Esophagus muscularis mucosa (tissue), 4 donors: ENCODE measurements at regions not wholly inside any gene's neighbourhood (a gene's known extent, or its start where the extent isn't known, plus 50 kb on each side); places are given as distances from the start of the nearest gene placed in this dataset.

Source experiments
- DNase-seq: peaks from one replicate; pipeline ENCODE4 v3.0.0-alpha.2; 2017; ENCODE audit errors: extremely low spot score
- H3K27ac ChIP-seq, 4 donors: fragments of 200-600 bp; sonication (generic); replicated peaks in 1 of 4; 1 replicate in 3 of 4; 2 replicates in 1 of 4; pipeline ENCODE4 v1.5.1; 2016 to 2019; ENCODE audit warnings: mild to moderate bottlenecking in 1 of 4
- H3K27me3 ChIP-seq, 4 donors: fragments of 200-600 bp; sonication (generic); one replicate each; pipeline versions ENCODE4 v1.5.1 to v1.6.0; 2016 to 2019
- H3K36me3 ChIP-seq, 4 donors: fragments of 200-600 bp; sonication (generic); one replicate each; pipeline ENCODE4 v1.5.1; 2016 to 2019
- H3K4me1 ChIP-seq, 4 donors: fragments of 200-600 bp; sonication (generic); one replicate each; pipeline ENCODE4 v1.5.1; 2016 to 2019
- H3K4me3 ChIP-seq, 4 donors: fragments of 200-600 bp; sonication (generic); 1 replicate in 2 of 4; 2 replicates in 2 of 4; pipeline ENCODE4 v1.5.1; 2016 to 2019; ENCODE audit warnings: mild to moderate bottlenecking in 4 of 4, moderate library complexity in 1 of 4
- H3K9me3 ChIP-seq, 4 donors: fragments of 200-600 bp; sonication (generic); 1 replicate in 3 of 4; 2 replicates in 1 of 4; pipeline ENCODE4 v1.5.1; 2016 to 2019
- CTCF ChIP-seq, 3 experiments: fragments of 200-600 bp in 2 of 3; fragments of 450-650 bp in 1 of 3; sonication (generic) in 2 of 3; IDR thresholded peaks; one replicate each; pipeline ENCODE4 v1.5.1; 2017 to 2019; ENCODE audit warnings: antibody characterized with exemption in 3 of 3, mild to moderate bottlenecking in 2 of 3, moderate library complexity in 1 of 3
- EP300 ChIP-seq: sonication (generic); formaldehyde crosslinking; IDR thresholded peaks from one replicate; pipeline ENCODE4 v1.6.1; 2017; ENCODE audit warnings: antibody characterized with exemption
- POLR2A ChIP-seq: fragments of 450-650 bp; IDR thresholded peaks from one replicate; pipeline ENCODE4 v1.6.1; 2017; ENCODE audit warnings: antibody characterized with exemption, moderate library complexity, mild to moderate bottlenecking, low read depth
- POLR2AphosphoS5 ChIP-seq, 2 donors: sonication (generic); formaldehyde crosslinking; IDR thresholded peaks; one replicate each; pipeline ENCODE4 v1.6.1; 2017; ENCODE audit warnings: antibody characterized with exemption in 2 of 2
- WGBS: methylation state at CpG from one replicate; pipeline ENCODE4 v1.1.5; 2018; 5-methylcytosine and 5-hydroxymethylcytosine counted together
- intact Hi-C: fragments of 100-400 bp; cut with DNase I; formaldehyde crosslinking; loops from one replicate; pipeline ENCODE4 v1.15.1; 2023

DNA sequence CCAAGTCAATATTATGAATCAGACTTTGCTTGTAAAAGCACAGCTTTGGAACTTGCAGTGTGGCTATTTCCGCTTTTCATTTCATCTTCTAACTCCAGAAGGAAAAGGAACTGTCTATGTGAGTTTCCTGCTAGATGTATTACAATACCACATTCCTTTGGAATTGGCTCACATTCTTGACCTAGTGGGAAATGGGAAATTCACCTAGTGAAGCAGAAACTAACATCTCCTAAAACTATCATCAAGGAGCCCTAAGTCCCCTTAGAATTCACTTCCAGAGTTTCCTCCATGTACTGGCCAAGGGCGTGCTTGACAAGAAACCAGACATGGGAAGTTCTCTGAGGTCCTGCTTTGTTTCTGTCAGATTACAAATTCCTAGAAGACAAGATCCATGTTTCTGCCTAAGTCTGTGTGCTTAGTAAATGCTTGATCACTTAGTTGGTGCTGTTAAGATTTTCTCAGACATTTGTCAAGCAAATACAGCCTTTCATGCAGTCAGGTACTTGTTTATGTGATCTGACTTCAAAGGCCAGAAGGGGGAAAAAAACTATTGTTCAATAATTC is 275.7 kb upstream of the FN1 start:
- no peak overlapping the region for H3K4me3 ChIP-seq
- intact Hi-C loops, result no loop called here
- DNase-seq, result no peak
- peak overlapping the region; percentile 79 to 84 (median 83) for H3K27ac ChIP-seq
- WGBS, result 47% methylated on average over 2 of the region's 2 CpGs
- H3K4me1 ChIP-seq, result peaks cover 26 to 65% (median 58%) of the 10 kb centered on the region in 4 donors
- no peaks in the 10 kb centered on the region for H3K9me3 ChIP-seq
- H3K27me3 ChIP-seq, result no peaks in the 10 kb centered on the region
- no peaks in the 10 kb centered on the region for H3K36me3 ChIP-seq
- TF ChIP-seq POLR2A (no peak), POLR2AphosphoS5 (IDR thresholded peaks at IDR 0.05) (peak; percentile 19 to 22)

- H3K27me3 ChIP-seq, result no peaks in the 10 kb centered on the region
- peaks cover 27 to 59% (median 56%) of the 10 kb centered on the region in 4 donors for H3K4me1 ChIP-seq
- no peak overlapping the region for H3K27ac ChIP-seq
- no peaks in the 10 kb centered on the region for H3K9me3 ChIP-seq
- no peak for DNase-seq
- H3K36me3 ChIP-seq, result no peaks in the 10 kb centered on the region
- H3K4me3 ChIP-seq, result no peak overlapping the region
- intact Hi-C loops, result loop anchor here (5.0 kb wide), 1 partner anchor 40 kb away; no protein-coding TSS in a partner anchor
- 97% methylated on average over 7 of the region's 7 CpGs for WGBS
- TF ChIP-seq POLR2A, result no peak
- TF ChIP-seq EP300, result no peak
- no peak for TF ChIP-seq POLR2AphosphoS5 (IDR thresholded peaks at IDR 0.05)
- no peak for TF ChIP-seq CTCF (IDR thresholded peaks at IDR 0.05)
Measured at GRCh38 chr2:215707608-215708007, 271.7 kb upstream of the FN1 start.

- H3K27ac ChIP-seq, result peak overlapping the region; percentile 69 to 75 (median 72)
- H3K27me3 ChIP-seq, result no peaks in the 10 kb centered on the region
- intact Hi-C loops, result loop anchor here (5.0 kb wide), 1 partner anchor 39 kb away; no protein-coding TSS in a partner anchor
Measured at GRCh38 chr2:215705771-215706361, 270.0 kb upstream of the FN1 start.

GRCh38 chr2:215705281-215705680 is 269.4 kb upstream of the FN1 start:
- H3K27ac ChIP-seq, result peak overlapping the region; percentile 69 to 75 (median 72)
- H3K9me3 ChIP-seq, result no peaks in the 10 kb centered on the region
- DNase-seq, result no peak
- H3K36me3 ChIP-seq, result no peaks in the 10 kb centered on the region
- H3K4me3 ChIP-seq, result no peak overlapping the region
- no peaks in the 10 kb centered on the region for H3K27me3 ChIP-seq
- H3K4me1 ChIP-seq, result peaks cover 11 to 57% (median 50%) of the 10 kb centered on the region in 4 donors
- WGBS, result 90% methylated on average over 2 of the region's 2 CpGs
- intact Hi-C loops, result loop anchor here (5.0 kb wide), 1 partner anchor 38 kb away; no protein-coding TSS in a partner anchor
- no peak for TF ChIP-seq POLR2A
- no peak for TF ChIP-seq CTCF (IDR thresholded peaks at IDR 0.05)
- TF ChIP-seq POLR2AphosphoS5 (IDR thresholded peaks at IDR 0.05), result no peak
- no peak for TF ChIP-seq EP300

More at GRCh38 chr2:215705771-215706361, 270.0 kb upstream of the FN1 start:
- no peaks in the 10 kb centered on the region for H3K9me3 ChIP-seq
- peak in 1 of 2 donors; percentile 10 for TF ChIP-seq POLR2AphosphoS5 (IDR thresholded peaks at IDR 0.05)
- no peak for TF ChIP-seq CTCF (IDR thresholded peaks at IDR 0.05)
- whole genome bisulfite sequencing, result 19% methylated on average over 2 of the region's 2 CpGs
- no peak overlapping the region for H3K4me3 ChIP-seq
- no peaks in the 10 kb centered on the region for H3K36me3 ChIP-seq
- DNase-seq, result no peak
- H3K4me1 ChIP-seq, result peaks cover 12 to 57% (median 51%) of the 10 kb centered on the region in 4 donors

DNA sequence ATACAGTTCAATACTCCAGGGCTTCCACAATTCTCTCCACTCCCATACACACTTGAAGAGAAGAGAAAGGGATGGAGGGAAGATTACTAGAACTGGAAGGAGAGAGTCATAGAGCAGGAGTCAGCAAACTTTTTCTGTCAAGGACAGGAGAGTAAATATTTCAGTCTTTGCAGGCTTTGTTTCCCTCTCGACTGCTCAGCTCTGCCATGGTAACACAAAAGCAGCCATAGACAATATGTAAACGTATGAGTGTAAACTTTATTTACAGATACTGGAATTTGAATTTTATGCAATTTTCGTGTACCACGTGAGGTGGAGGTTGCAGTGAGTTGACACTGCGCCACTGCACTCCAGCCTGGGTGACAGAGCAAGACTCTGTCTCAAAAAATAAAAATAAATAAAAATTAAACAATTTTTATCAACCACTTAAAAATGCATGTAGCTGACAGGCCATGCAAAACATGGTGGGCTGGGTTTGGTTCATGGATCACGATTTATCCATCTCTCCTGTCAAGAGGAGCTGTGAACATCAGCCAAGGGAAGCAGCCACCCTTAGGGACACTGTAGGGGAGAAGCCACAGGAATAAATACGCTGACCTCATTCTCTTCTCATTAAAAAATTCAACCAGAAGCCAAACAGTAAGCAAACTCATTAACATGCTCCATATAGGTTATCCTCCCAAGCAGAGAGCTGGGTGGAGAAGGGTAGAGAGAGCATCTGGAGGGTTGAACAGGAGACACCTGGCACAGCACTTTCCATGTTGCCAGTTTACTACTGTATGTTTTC is 266.4 kb upstream of the FN1 start:
- WGBS, result 66% methylated on average over 7 of the region's 7 CpGs
- Histone ChIP-seq H3K4me3 (no peak overlapping the region), H3K36me3 (no peaks in the 10 kb centered on the region), H3K9me3 (no peaks in the 10 kb centered on the region), H3K4me1 (peaks cover 11 to 57% (median 46%) of the 10 kb centered on the region in 4 donors), H3K27ac (peak overlapping the region; percentile 71 to 75 (median 74)), H3K27me3 (no peaks in the 10 kb centered on the region)
- TF ChIP-seq EP300 (no peak), POLR2AphosphoS5 (IDR thresholded peaks at IDR 0.05) (no peak), CTCF (IDR thresholded peaks at IDR 0.05) (no peak), POLR2A (no peak)
- DNase-seq, result no peak
- intact Hi-C loops, result no loop called here
